Suprapubic skin (tissue), 4 donors: ENCODE measurements at regions not wholly inside any gene's neighbourhood (a gene's known extent, or its start where the extent isn't known, plus 50 kb on each side); places are given as distances from the start of the nearest gene placed in this dataset.

Experiments
- EP300 ChIP-seq: sonication (generic); formaldehyde crosslinking; IDR thresholded peaks from one replicate; pipeline ENCODE4 v1.6.1; 2017; ENCODE audit warnings: antibody characterized with exemption
- POLR2A ChIP-seq, 2 donors: fragments of 450-650 bp; IDR thresholded peaks; one replicate each; pipeline ENCODE4 v1.6.1; 2017; ENCODE audit warnings: antibody characterized with exemption in 2 of 2, mild to moderate bottlenecking in 2 of 2, moderate library complexity in 2 of 2
- POLR2AphosphoS5 ChIP-seq, 3 donors: sonication (generic); formaldehyde crosslinking; IDR thresholded peaks; one replicate each; pipeline ENCODE4 v1.6.1; 2017; ENCODE audit warnings: antibody characterized with exemption in 3 of 3
- TF ChIP-seq, protein P1 (sequence below), 2 donors: fragments of 200-600 bp in 1 of 2; fragments of 450-650 bp in 1 of 2; sonication (generic) in 1 of 2; IDR thresholded peaks; one replicate each; pipeline ENCODE4 v1.5.1; 2016 to 2019; ENCODE audit warnings: antibody characterized with exemption in 2 of 2, mild to moderate bottlenecking in 1 of 2, moderate library complexity in 1 of 2

DNA sequence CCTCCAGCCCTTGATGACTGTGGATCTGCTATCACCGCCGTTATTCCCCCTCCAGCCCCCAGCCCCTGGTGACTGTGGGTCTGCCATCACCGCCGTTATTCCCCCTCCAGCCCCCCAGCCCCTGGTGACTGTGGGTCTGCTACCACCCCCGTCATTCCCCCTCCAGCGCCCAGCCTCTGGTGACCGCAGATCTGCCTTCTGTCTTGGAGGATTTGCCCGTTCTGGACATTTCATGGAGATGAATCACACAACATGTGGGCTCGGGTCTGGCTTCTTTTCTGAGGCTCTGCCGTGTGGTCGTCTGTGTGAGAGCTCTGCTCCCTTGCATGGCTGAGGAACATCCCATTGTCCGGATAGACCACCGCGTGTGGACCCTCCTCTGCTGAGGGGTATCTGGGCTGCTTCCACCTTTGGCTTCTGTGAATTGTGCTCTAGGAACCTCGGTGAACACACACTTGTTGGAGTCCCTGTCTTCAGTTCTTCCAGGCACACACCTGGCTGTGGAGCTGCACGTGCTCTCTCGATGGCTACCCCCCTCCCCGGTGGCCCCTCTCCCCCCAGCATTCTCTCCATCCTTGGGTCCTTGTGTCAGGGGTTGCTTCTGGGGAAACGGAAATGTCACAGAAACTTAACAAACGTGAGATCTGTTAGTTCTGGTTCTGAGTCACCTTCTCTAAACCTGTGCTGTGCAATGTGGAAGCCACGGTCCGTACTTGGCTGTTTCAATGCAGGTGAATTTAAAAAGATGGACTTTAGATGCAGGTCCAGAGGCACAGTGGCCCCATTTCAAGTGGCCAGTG, 105.3 kb upstream of the COL5A1 start:
- TF ChIP-seq, protein P1, sequence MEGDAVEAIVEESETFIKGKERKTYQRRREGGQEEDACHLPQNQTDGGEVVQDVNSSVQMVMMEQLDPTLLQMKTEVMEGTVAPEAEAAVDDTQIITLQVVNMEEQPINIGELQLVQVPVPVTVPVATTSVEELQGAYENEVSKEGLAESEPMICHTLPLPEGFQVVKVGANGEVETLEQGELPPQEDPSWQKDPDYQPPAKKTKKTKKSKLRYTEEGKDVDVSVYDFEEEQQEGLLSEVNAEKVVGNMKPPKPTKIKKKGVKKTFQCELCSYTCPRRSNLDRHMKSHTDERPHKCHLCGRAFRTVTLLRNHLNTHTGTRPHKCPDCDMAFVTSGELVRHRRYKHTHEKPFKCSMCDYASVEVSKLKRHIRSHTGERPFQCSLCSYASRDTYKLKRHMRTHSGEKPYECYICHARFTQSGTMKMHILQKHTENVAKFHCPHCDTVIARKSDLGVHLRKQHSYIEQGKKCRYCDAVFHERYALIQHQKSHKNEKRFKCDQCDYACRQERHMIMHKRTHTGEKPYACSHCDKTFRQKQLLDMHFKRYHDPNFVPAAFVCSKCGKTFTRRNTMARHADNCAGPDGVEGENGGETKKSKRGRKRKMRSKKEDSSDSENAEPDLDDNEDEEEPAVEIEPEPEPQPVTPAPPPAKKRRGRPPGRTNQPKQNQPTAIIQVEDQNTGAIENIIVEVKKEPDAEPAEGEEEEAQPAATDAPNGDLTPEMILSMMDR (IDR thresholded peaks at IDR 0.05), result no peak
- TF ChIP-seq POLR2AphosphoS5 (IDR thresholded peaks at IDR 0.05) (no peak), EP300 (no peak), POLR2A (IDR thresholded peaks at IDR 0.05) (no peak)
